ENCODE measurements at regions not wholly inside any gene's neighbourhood (a gene's known extent, or its start where the extent isn't known, plus 50 kb on each side); places are given as distances from the start of the nearest gene placed in this dataset.
"Not testable (repeated sequence)": the region's sequence is repeated elsewhere in the genome, so short reads cannot be mapped to it uniquely, and the experiment has no call there.

- no peak overlapping the region for H3K4me3 ChIP-seq (ENCODE audit: low read depth, low read length)
- DNase-seq (ENCODE audit: low read depth) = no peak
- TF ChIP-seq, protein P1, sequence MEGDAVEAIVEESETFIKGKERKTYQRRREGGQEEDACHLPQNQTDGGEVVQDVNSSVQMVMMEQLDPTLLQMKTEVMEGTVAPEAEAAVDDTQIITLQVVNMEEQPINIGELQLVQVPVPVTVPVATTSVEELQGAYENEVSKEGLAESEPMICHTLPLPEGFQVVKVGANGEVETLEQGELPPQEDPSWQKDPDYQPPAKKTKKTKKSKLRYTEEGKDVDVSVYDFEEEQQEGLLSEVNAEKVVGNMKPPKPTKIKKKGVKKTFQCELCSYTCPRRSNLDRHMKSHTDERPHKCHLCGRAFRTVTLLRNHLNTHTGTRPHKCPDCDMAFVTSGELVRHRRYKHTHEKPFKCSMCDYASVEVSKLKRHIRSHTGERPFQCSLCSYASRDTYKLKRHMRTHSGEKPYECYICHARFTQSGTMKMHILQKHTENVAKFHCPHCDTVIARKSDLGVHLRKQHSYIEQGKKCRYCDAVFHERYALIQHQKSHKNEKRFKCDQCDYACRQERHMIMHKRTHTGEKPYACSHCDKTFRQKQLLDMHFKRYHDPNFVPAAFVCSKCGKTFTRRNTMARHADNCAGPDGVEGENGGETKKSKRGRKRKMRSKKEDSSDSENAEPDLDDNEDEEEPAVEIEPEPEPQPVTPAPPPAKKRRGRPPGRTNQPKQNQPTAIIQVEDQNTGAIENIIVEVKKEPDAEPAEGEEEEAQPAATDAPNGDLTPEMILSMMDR (IDR thresholded peaks at IDR 0.05; ENCODE audit: insufficient read depth, low read depth, low read length) = no peak
Measured at GRCh38 chr3:153503873-153504272, 341.8 kb downstream of the RAP2B start.

- DNase-seq (ENCODE audit: low read depth); H3K4me3 ChIP-seq (ENCODE audit: low read depth, low read length): not testable (repeated sequence)
Measured at GRCh38 chr3:153506205-153506604, 344.2 kb downstream of the RAP2B start.

- H3K4me3 ChIP-seq (ENCODE audit: low read depth, low read length); DNase-seq (ENCODE audit: low read depth): not testable (repeated sequence)
Measured at GRCh38 chr3:153506686-153507085, 344.7 kb downstream of the RAP2B start.

DNA sequence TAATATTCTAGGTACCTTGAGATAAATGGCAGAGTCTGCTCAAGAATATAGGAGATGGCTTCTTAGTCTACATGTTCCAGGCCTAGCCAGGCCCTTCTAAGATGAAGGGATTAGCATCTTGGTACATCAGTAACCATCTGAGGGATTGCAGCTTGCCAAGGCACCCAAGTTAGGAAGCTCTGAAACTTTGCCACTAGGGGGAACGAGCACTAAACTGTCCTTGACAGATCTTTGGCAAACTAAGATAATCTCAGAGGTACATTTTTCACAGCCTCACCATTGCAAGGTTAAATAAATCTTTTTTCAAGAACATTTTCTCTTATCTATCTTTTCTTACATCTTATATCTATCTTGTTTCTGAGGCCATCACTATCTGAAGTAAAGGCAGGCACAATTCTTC is 351.2 kb downstream of the RAP2B start:
- DNase-seq (ENCODE audit: low read depth) = peak; percentile 1
- no peak overlapping the region for H3K4me3 ChIP-seq (ENCODE audit: low read depth, low read length)
- TF ChIP-seq, protein P1 (IDR thresholded peaks at IDR 0.05; ENCODE audit: insufficient read depth, low read depth, low read length) = peak; percentile 30

GRCh38 chr3:153528473-153528872 is 366.4 kb downstream of the RAP2B start:
- DNase-seq (ENCODE audit: low read depth) = no peak
- H3K4me3 ChIP-seq (ENCODE audit: low read depth, low read length) = no peak overlapping the region
- TF ChIP-seq, protein P1 (IDR thresholded peaks at IDR 0.05; ENCODE audit: insufficient read depth, low read depth, low read length) = no peak

DNA sequence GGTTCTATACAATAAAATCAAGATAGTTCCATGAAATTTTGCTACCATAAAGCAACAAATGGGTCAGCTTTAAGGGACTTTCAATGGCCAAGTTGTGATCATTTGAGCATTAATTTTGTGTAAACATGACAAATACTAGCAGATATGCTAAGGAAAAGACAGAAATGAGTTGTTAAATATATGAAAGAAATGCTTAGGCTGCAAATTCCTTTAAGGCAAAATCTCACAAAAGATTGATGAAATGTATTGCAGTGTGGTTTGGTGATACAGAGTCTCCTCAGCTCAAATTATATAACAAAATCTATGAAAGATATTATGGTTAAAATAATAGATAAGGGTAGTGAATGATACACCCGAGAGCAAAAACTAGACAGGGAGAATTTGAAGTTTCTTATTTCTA is 377.2 kb downstream of the RAP2B start:
- DNase-seq (ENCODE audit: low read depth) = no peak
- TF ChIP-seq, protein P1 (IDR thresholded peaks at IDR 0.05; ENCODE audit: insufficient read depth, low read depth, low read length) = no peak
- H3K4me3 ChIP-seq (ENCODE audit: low read depth, low read length) = no peak overlapping the region

- TF ChIP-seq, protein P1 (IDR thresholded peaks at IDR 0.05; ENCODE audit: insufficient read depth, low read depth, low read length) = no peak
- no peak for DNase-seq (ENCODE audit: low read depth)
- no peak overlapping the region for H3K4me3 ChIP-seq (ENCODE audit: low read depth, low read length)
Measured at GRCh38 chr3:153545471-153545870, 383.4 kb downstream of the RAP2B start.

DNA sequence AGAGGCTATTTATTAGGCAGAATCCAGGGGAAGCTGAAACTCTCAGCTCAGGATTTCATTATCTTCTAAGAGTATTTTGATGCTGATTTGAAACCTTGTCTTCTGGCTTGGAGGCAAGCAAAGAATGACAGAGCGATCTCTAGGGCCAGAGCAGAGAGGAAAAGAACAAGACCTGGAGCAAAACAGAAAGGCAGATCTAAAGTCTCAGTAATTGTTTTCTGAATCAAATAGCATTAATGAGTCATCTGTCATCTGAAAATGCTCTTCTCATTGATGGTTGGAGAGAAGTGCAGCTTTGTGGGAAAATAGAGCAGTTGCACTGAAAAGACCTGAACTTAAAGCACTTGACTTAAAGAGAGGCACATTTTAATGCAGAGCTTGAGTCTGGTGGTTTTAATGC is 385.9 kb downstream of the RAP2B start:
- H3K4me3 ChIP-seq (ENCODE audit: low read depth, low read length) = no peak overlapping the region
- DNase-seq (ENCODE audit: low read depth) = no peak
- TF ChIP-seq, protein P1 (IDR thresholded peaks at IDR 0.05; ENCODE audit: insufficient read depth, low read depth, low read length) = no peak

DNA sequence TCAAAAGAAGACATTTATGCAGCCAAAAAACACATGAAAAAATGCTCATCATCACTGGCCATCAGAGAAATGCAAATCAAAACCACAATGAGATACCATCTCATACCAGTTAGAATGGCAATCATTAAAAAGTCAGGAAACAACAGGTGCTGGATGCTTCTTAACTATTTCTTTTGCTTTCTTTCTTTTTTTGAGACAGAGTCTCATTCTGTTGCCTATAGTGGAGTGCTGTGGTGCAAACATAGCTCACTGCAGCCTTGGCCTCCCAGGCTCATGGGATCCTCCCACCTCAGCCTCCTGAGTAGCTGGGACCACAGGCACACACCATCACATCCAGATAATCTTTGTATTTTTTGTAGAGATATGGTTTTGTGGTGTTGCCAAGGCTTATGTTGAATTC is 387.7 kb downstream of the RAP2B start:
- not testable (repeated sequence) for DNase-seq (ENCODE audit: low read depth); H3K4me3 ChIP-seq (ENCODE audit: low read depth, low read length)

All from fibroblast of villous mesenchyme (primary cell).